ENCODE measurements at regions not wholly inside any gene's neighbourhood (a gene's known extent, or its start where the extent isn't known, plus 50 kb on each side); places are given as distances from the start of the nearest gene placed in this dataset.

DNA sequence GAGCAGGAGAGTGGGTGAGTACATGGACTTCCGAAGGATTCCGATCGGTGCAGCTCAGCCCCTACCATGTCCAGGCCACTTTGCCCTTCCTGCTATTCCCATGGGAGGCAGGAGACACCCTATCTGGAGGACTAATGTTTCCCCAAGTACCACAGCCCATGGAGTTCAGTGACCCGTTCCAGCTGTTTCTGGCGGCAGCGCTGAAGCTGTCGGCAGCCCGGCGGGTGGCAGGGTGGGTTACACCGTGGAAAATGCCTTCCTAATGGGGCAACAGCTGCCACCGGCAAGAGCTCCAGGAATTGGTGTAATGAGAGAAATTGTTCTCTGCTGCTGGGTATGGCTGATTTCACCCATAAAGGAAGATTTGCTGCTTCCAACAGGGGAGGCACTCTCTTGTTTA, 98.3 kb downstream of the MYCN start:
- TF ChIP-seq, protein P1, sequence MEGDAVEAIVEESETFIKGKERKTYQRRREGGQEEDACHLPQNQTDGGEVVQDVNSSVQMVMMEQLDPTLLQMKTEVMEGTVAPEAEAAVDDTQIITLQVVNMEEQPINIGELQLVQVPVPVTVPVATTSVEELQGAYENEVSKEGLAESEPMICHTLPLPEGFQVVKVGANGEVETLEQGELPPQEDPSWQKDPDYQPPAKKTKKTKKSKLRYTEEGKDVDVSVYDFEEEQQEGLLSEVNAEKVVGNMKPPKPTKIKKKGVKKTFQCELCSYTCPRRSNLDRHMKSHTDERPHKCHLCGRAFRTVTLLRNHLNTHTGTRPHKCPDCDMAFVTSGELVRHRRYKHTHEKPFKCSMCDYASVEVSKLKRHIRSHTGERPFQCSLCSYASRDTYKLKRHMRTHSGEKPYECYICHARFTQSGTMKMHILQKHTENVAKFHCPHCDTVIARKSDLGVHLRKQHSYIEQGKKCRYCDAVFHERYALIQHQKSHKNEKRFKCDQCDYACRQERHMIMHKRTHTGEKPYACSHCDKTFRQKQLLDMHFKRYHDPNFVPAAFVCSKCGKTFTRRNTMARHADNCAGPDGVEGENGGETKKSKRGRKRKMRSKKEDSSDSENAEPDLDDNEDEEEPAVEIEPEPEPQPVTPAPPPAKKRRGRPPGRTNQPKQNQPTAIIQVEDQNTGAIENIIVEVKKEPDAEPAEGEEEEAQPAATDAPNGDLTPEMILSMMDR (IDR thresholded peaks at IDR 0.05; ENCODE audit: insufficient read depth, low read length, poor library complexity, severe bottlenecking), result no peak
- TF ChIP-seq EZH2phosphoT487 (conservative IDR thresholded peaks at IDR 0.05; ENCODE audit: low read length), result no peak
